Left kidney (tissue), 1 donor: ENCODE measurements at regions not wholly inside any gene's neighbourhood (a gene's known extent, or its start where the extent isn't known, plus 50 kb on each side); places are given as distances from the start of the nearest gene placed in this dataset.
A peak's percentile ranks its signal among the peaks of the same experiment; 100 is the strongest.
"Not testable (repeated sequence)": the region's sequence is repeated elsewhere in the genome, so short reads cannot be mapped to it uniquely, and the experiment has no call there.

ENCODE experiments used
- DNase-seq: peaks from one replicate; pipeline ENCODE4 v3.0.0-alpha.2; 2013

DNA sequence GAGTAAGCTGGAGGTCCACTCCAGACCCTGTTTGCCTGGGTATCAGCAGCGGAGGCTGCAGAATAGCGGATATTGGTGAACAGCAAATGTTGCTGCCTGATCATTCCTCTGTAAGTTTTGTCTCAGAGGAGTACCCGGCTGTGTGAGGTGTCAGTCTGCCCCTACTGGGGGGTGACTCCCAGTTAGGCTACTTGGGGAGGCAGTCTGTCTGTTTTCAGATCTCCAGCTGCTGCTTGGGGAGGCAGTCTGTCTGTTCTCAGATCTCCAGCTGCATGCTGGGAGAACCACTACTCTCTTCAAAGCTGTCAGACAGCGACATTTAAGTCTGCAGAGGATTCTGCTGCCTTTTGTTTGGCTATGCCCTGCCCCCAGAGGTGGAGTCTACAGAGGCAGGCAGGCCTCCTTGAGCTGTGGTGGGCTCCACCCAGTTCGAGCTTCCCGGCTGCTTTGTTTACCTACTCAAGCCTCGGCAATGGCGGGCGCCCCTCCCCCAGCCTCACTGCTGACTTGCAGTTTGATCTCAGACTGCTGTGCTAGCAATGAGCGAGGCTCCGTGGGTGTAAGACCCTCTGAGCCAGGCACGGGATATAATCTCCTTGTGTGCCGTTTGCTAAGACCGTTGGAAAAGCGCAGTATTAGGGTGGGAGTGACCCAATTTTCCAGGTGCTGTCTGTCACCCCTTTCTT lies 266.6 kb upstream of the CELF4 start:
- not testable (repeated sequence) for DNase-seq

- DNase-seq = no peak
Observed at GRCh38 chr18:37812961-37813360, 247.4 kb upstream of the CELF4 start.

- DNase-seq = no peak
Observed at GRCh38 chr18:37805773-37806404, 240.3 kb upstream of the CELF4 start.

DNA sequence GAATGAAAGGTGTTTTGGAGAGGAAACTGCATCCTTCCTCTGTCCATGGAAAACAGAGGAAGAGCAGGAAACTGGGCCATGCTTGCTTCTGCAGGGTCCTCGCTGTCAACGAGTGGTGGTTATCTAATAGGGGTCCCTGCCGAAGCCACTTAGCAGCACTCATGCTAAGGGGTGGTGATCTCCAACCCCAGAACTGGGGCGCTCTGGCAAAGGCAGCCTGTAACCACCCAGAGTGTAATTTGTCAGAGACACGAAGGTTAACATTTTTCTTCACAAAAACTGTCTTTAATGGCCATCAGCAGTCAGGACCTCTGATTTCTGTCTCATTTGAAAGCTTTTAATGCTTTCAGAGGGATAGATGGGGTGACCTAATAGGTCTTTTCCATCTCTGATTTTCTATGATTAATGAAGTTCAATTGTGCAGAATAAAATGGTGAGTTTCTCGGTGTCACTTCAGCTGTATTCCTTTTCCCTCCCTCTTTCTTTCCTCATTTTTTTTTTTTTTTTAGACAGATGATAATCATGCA lies 231.3 kb upstream of the CELF4 start:
- no peak for DNase-seq

- no peak for DNase-seq
Observed at GRCh38 chr18:37787452-37787851, 221.9 kb upstream of the CELF4 start.

- peak; percentile 40 for DNase-seq
Observed at GRCh38 chr18:37783771-37784170, 218.2 kb upstream of the CELF4 start.

DNA sequence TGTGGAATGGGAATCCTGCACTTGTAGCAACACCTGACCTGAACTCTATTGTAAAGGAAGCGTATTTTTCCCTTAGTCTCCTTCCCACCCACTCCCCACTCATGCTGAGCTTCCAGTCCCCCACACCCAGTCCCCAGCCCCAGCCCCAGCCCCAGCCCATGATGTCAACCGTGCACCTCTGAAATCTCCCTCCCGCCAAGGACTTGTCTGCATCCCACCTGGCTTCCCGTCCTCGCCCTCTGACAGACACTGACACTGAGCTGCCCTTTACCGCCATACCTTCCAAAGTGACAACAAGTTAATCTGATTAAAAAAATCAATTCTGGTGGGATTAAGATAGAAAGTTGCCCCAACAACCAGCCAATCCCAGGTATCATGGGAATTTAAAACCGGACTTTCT lies 213.6 kb upstream of the CELF4 start:
- DNase-seq = no peak

DNA sequence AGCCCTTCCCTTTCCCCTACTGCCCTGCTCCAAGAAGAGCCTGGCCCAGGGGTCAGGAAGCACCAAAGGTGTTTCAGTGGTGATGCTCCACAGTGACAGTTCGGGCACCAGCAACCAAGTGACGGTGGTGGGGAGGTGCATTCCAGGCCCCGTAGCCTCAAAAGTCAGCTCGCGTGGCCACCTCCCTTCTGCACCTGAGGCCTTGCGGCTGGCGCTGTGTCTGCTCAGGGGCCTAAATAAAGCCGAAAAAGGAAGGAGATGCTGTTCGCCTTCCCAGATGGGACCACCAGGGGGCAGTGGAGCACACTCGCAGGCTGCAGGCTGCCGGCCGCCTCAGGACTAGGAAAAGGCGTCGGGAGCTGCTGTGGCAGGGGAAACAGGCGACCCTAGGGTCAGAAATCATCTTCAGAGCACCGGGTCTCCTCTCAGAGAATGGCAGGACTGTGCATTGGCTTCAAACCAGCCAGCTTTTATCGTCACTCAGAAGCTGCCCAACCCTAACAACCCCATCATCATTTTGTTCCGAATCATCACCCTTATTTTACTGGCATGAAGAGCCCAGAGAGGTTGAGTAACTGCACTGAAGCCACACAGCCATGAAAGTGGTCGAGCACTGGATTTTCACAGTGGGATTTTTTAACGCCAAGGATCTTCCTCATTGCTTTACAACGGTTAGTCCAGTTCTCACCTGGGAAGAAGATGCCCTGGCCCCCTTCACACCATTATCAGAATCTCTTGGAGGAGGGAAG lies 213.0 kb upstream of the CELF4 start:
- DNase-seq = peak; percentile 76

- DNase-seq = no peak
Observed at GRCh38 chr18:37769826-37770225, 204.2 kb upstream of the CELF4 start.

DNA sequence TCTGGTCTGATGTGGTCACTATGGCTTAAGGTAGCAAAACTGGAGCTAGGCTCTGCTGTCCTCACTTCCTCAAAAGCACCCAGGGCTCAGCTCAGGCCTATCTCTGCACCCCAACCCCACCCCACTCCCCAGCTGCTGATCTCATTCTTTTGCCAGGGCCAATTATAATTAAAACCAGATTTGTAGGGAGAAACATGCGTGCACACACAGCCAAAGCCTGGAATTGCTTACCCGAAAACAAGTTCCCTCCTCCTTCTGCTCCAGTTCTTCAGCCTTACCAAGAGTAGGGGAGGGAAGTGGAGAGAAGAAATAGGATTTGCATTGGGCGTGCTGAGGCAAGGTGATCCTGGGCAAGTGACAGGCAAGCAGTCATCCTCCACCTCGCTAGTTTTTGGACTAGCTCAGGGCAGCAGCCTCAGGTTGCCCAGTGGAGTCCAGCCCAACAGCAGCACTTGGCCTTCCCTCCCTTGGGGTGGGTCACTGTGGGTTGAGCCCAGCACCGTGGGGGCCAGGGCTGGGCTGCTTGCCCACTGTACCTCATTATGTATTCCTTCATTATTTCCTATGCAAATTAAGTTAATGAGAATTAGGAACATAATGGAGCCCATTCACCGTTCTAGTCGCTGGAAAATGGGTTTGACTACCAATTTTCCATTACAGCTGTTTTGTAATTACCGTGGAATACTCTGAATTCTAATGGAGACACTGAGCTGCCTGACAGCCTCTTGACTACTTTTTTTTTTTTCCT lies 199.1 kb upstream of the CELF4 start:
- DNase-seq = no peak

GRCh38 chr18:37762076-37762621 lies 196.6 kb upstream of the CELF4 start:
- DNase-seq = no peak

DNA sequence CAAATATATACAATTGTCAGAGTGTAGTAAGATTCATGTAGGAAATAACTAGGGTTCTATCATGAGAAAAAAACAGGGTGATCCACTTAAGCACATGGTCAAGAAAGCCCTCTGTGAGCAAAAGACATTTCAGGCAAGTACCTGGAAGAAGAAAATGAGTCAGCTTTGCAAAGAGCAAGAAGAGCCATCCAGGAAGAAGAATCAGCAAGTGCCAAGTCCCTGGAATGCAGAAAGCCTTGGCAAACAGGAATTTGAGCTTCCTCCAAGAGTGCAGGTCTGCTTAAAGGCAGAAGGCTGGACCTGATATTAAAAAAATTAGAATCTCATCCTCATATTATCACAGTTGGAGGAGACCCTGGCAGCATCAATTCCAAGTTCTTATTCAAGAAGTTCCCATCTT lies 188.5 kb upstream of the CELF4 start:
- no peak for DNase-seq

DNA sequence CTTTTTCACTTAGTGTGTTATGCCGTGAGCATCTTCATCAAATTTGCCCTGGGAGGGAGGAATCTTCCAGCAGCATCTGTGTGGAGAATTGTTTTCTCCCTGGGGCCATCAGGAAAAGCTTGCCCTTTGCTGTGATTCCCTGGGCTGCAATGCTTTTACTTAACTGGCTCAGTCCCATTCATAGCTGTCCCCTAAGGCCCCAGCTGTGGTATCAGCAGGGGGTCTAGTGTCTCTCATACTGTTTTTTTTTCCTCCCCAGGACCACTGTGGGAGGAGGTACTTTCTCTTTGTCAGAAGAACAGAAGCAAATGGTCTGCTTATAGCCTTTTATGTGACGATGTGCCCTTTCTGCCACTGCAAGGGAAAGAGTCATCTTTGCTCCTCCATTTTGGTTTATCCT lies 176.8 kb upstream of the CELF4 start:
- DNase-seq = no peak

DNA sequence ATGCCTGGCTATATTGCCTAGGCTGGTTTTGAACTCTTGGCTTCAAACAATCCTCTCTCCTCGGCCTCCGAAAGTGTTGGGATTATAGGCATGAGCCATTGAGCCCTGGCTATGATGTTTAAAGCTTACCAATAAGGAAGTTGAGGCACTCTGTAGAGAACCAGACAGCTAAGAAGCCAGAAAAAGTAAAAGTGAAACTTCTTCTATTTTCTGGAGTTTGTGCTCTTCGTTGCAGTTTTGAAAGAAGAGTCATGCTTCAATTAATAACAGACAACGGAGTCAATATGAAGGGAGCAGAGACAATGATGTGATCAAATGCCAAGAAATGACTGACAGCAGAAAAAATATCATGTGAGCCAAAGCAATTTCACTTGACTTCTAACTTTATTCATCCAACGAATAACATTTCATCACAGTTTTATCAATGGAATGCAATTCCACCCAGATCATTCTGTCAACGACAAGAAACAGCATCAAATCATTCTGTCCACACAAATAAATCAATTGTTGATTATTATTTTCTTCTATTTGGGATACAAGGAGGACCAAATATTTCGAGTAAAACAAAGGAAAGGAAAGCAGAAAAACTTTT lies 175.5 kb upstream of the CELF4 start:
- no peak for DNase-seq

DNA sequence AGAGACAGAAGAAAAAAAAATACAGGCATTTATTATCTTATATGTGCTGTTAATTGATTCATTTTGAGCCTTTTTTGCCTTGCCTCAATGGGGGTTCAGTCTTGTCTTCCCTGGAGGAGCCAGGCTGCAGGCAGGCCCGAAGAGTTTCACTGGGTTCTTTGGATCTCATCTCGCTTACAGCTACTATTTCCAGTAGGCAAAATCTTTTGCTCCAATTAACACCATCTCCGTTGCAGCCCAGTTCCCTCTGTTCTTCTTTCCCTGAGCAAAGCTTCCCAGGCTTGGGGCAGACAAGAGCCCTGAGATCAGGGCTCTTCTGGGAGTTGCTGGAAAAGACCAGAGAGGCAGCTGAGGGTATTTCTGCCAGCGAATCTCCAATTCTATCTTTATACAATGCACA lies 168.8 kb upstream of the CELF4 start:
- no peak for DNase-seq

GRCh38 chr18:37729716-37730115 lies 164.1 kb upstream of the CELF4 start:
- no peak for DNase-seq

GRCh38 chr18:37724206-37724605 lies 158.6 kb upstream of the CELF4 start:
- DNase-seq = no peak

- no peak for DNase-seq
Observed at GRCh38 chr18:37721544-37722522, 156.2 kb upstream of the CELF4 start.

DNA sequence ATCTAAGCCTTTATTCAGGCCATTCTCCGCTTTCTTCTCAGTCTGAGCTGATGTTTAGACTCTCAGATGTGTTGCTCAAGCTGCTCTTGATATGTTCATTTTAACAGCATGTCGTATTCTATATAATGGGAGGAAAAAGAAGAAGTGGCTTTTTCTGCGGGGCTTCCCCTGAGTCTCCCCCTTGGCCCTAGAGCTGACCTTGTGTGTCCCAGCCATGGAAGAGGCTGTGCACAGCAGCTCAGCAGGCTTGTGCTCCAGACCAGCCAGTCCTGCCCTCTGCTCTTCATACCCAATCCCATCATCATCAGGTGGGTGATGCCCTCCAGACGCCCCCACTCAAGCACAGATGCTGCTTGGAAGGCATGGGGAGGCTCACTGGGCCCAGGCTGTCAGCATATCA lies 155.1 kb upstream of the CELF4 start:
- no peak for DNase-seq

DNA sequence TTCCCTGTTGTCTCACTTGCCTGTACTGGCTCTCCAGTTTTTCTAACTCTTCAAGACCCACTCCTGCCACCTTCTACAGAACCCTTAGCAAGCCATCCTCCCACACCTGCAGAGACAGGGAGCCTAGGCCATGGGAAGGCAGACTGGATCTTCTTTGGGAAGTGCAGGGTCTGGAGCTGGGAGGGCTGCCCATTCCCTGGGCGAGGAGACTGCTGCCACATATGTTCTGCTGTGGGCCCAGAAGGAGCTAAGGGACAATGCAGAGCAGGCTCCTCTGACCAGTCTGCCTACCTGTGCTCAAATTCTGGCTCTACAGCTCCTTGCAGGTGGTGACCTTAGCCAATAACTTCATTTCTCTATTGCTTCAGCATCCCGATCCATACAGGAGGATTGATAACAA lies 152.1 kb upstream of the CELF4 start:
- no peak for DNase-seq

- no peak for DNase-seq
Observed at GRCh38 chr18:37717098-37717497, 151.5 kb upstream of the CELF4 start.
